Neural cell (in vitro differentiated cells): ENCODE measurements at regions not wholly inside any gene's neighbourhood (a gene's known extent, or its start where the extent isn't known, plus 50 kb on each side); places are given as distances from the start of the nearest gene placed in this dataset.

Experiments
- H2AFZ ChIP-seq: fragments of 200-600, 300-800 bp; sonication (generic), shearing (Covaris generic); 2 replicates; pipeline ENCODE4 v1.6.0; 2014; ENCODE audit warnings: low read depth, mild to moderate bottlenecking, antibody characterized with exemption, low read length, moderate library complexity
- H3F3A ChIP-seq: fragments of 200-600 bp; shearing (Covaris generic); 2 replicates; pipeline ENCODE4 v1.6.1; 2016; ENCODE audit warnings: mild to moderate bottlenecking, moderate library complexity, mixed read lengths, antibody characterized with exemption, low read length; ENCODE audit not compliant: insufficient read depth, poor library complexity, severe bottlenecking
- H3K27ac ChIP-seq: fragments of 200-600, 300-800 bp; sonication (generic), shearing (Covaris generic); 2 replicates; pipeline ENCODE4 v1.5.1; 2014; ENCODE audit warnings: mild to moderate bottlenecking, low read length, moderate library complexity
- H3K27me3 ChIP-seq: fragments of 300-800, 200-600 bp; sonication (generic), shearing (Covaris generic); 2 replicates; pipeline ENCODE4 v1.6.0; 2014; ENCODE audit warnings: mild to moderate bottlenecking, low read depth, low read length, moderate library complexity; ENCODE audit not compliant: insufficient read depth
- H3K36me3 ChIP-seq: fragments of 300-800, 200-600 bp; sonication (generic), shearing (Covaris generic); 2 replicates; pipeline ENCODE4 v1.5.1; 2014; ENCODE audit warnings: mild to moderate bottlenecking, antibody characterized with exemption, low read length, moderate library complexity; ENCODE audit not compliant: insufficient read depth
- H3K4me2 ChIP-seq: fragments of 300-800, 200-600 bp; sonication (generic), shearing (Covaris generic); 2 replicates; pipeline ENCODE4 v1.6.0; 2014; ENCODE audit warnings: mild to moderate bottlenecking, low read length
- H3K4me3 ChIP-seq: fragments of 300-800, 200-600 bp; sonication (generic), shearing (Covaris generic); 2 replicates; pipeline ENCODE4 v1.5.1; 2014; ENCODE audit warnings: mild to moderate bottlenecking, low read length, moderate library complexity
- H3K79me2 ChIP-seq: fragments of 200-600 bp; shearing (Covaris generic); replicated peaks from 2 replicates; pipeline ENCODE4 v1.6.0; 2014; ENCODE audit warnings: mild to moderate bottlenecking, low read length, moderate library complexity; ENCODE audit not compliant: insufficient read depth
- H3K9ac ChIP-seq: fragments of 300-800, 200-600 bp; sonication (generic), shearing (Covaris generic); 2 replicates; pipeline ENCODE4 v1.6.1; 2016; ENCODE audit warnings: mild to moderate bottlenecking, low read length, mixed read lengths
- H3K9me2 ChIP-seq: fragments of 200-600 bp; shearing (Covaris generic); 2 replicates; pipeline ENCODE4 v1.6.1; 2016; ENCODE audit warnings: mild to moderate bottlenecking, low read length, mixed read lengths; ENCODE audit not compliant: insufficient read depth
- H3K9me3 ChIP-seq: fragments of 200-600, 300-800 bp; sonication (generic), shearing (Covaris generic); 2 replicates; pipeline ENCODE4 v1.6.1; 2016; ENCODE audit warnings: mild to moderate bottlenecking, mixed run types, low read length, moderate library complexity, mixed read lengths
- H4K20me1 ChIP-seq: fragments of 200-600 bp; shearing (Covaris generic); 2 replicates; pipeline ENCODE4 v1.6.1; 2016; ENCODE audit warnings: mild to moderate bottlenecking, mixed run types; ENCODE audit not compliant: insufficient read depth
- CTCF ChIP-seq: fragments of 450-650 bp; IDR thresholded peaks from 2 replicates; pipeline ENCODE4 v1.5.1; 2014; ENCODE audit warnings: antibody characterized with exemption, mild to moderate bottlenecking, moderate library complexity; ENCODE audit not compliant: poor library complexity, severe bottlenecking
- EP300 ChIP-seq: fragments of 450-650 bp; conservative IDR thresholded peaks from 2 replicates; pipeline ENCODE4 v1.6.1; 2014; ENCODE audit warnings: antibody characterized with exemption, mild to moderate bottlenecking, moderate library complexity; ENCODE audit not compliant: poor library complexity, severe bottlenecking
- EZH2 ChIP-seq: fragments of 200-600, 300-800 bp; shearing (Covaris generic), sonication (generic); IDR thresholded peaks from 2 replicates; pipeline ENCODE4 v1.6.1; 2014; ENCODE audit warnings: antibody characterized with exemption, low read length, borderline replicate concordance, mild to moderate bottlenecking; ENCODE audit not compliant: insufficient read depth, poor library complexity, severe bottlenecking
- MXI1 ChIP-seq: fragments of 450-650 bp; conservative IDR thresholded peaks from 2 replicates; pipeline ENCODE4 v1.6.1; 2014; ENCODE audit warnings: antibody characterized with exemption, mild to moderate bottlenecking; ENCODE audit not compliant: poor library complexity, severe bottlenecking
- POLR2AphosphoS5 ChIP-seq: IDR thresholded peaks from 2 replicates; pipeline ENCODE4 v1.6.1; 2012
- RAD21 ChIP-seq: fragments of 450-650 bp; conservative IDR thresholded peaks from 2 replicates; pipeline ENCODE4 v1.6.1; 2014; ENCODE audit warnings: antibody characterized with exemption, mild to moderate bottlenecking, moderate library complexity
- REST ChIP-seq: IDR thresholded peaks from 2 replicates; pipeline ENCODE4 v1.6.1; 2012; ENCODE audit warnings: borderline replicate concordance
- SMC3 ChIP-seq: fragments of 450-650 bp; conservative IDR thresholded peaks from 2 replicates; pipeline ENCODE4 v1.6.1; 2014; ENCODE audit warnings: antibody characterized with exemption, mild to moderate bottlenecking, moderate library complexity; ENCODE audit not compliant: poor library complexity
- TAF1 ChIP-seq: IDR thresholded peaks from 2 replicates; pipeline ENCODE4 v1.6.1; 2012; ENCODE audit warnings: low read depth

DNA sequence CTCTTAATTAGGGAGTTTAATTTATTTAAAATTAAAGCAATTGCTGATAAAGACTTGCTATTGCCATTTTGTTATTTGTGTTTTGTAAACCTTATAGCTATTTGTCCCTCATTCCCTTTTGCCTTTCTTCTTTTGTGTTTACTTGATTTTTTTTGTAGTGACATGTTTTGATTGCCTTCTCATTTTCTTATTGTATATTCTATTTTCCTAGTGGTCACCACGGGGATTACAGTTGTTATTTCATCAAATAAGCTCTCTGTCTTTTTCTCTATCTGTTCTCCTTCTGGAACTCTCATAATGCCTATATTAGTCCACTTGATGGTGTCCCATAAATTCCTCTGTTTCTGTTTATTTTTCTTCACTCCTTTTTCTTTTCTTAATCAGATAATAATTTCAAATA, 64.4 kb upstream of the FRY start:
- Histone ChIP-seq H3K4me2 (no peak overlapping the region), H3K4me3 (no peak overlapping the region), H3K9me2 (no peaks in the 10 kb centered on the region), H3K27me3 (no peaks in the 10 kb centered on the region), H3K79me2 (no peaks in the 10 kb centered on the region), H3F3A (no peaks in the 10 kb centered on the region), H3K27ac (no peak overlapping the region), H3K9ac (no peak overlapping the region), H3K36me3 (no peaks in the 10 kb centered on the region), H3K9me3 (no peaks in the 10 kb centered on the region), H2AFZ (no peak overlapping the region), H4K20me1 (no peaks in the 10 kb centered on the region)
- TF ChIP-seq SMC3: no peak
- no peak for TF ChIP-seq RAD21
- no peak for TF ChIP-seq TAF1
- no peak for TF ChIP-seq EP300
- no peak for TF ChIP-seq EZH2
- no peak for TF ChIP-seq REST
- TF ChIP-seq POLR2AphosphoS5: no peak

- H3K79me2 ChIP-seq: no peaks in the 10 kb centered on the region
- H3K9ac ChIP-seq: no peak overlapping the region
- no peaks in the 10 kb centered on the region for H3K36me3 ChIP-seq
- H3K27me3 ChIP-seq: no peaks in the 10 kb centered on the region
- no peak for TF ChIP-seq MXI1
- TF ChIP-seq REST: no peak
- no peak for TF ChIP-seq EP300
- TF ChIP-seq EZH2: no peak
- no peak for TF ChIP-seq RAD21
- TF ChIP-seq SMC3: no peak
- no peak for TF ChIP-seq POLR2AphosphoS5
- TF ChIP-seq TAF1: no peak
- TF ChIP-seq CTCF: no peak
- H3F3A ChIP-seq: no peaks in the 10 kb centered on the region
- no peaks in the 10 kb centered on the region for H3K9me3 ChIP-seq
- no peaks in the 10 kb centered on the region for H3K9me2 ChIP-seq
- H3K4me2 ChIP-seq: no peak overlapping the region
- no peaks in the 10 kb centered on the region for H4K20me1 ChIP-seq
- no peak overlapping the region for H2AFZ ChIP-seq
- no peak overlapping the region for H3K27ac ChIP-seq
- no peak overlapping the region for H3K4me3 ChIP-seq
Observed at GRCh38 chr13:31968473-31968872, 63.1 kb upstream of the FRY start.
